K562 (cell line): ENCODE measurements at regions not wholly inside any gene's neighbourhood (a gene's known extent, or its start where the extent isn't known, plus 50 kb on each side); places are given as distances from the start of the nearest gene placed in this dataset.

Experiments
- ATAC-seq: fragments of 200-7000 bp; cut with Tn5 transposase; 3 replicates; pipeline ENCODE4 v1.9.1; 2020; ENCODE audit warnings: moderate library complexity
- BruUV-seq: library from RNA; stranded (reverse); fragments of 400-500 nt; replicated peaks from 2 replicates; lab custom pipeline; 2021; lab: Mats Ljungman, UMichigan
- CTCF ChIA-PET: fragments of 300-600 bp; formaldehyde crosslinking; extraction: SDS; loops from one replicate; lab custom pipeline; 2021; ENCODE audit warnings: low intra/inter-chr PET ratio; lab: Yijun Ruan, JAX
- POLR2A ChIA-PET: fragments of 300-600, 350-650 bp; sonication (Branson Sonifier 250); formaldehyde crosslinking; extraction: SDS; loops from one replicate; lab custom pipeline; 2021; ENCODE audit warnings: antibody characterized with exemption, inconsistent platforms; lab: Yijun Ruan, JAX
- DNase-seq, 4 experiments: peaks; one replicate each; pipeline versions ENCODE4 v3.0.0 to v3.0.0-alpha.2; 2011 to 2018; ENCODE audit warnings: low spot score in 3 of 4, mixed read lengths in 3 of 4; ENCODE audit errors: extremely low read depth in 1 of 4
- FAIRE-seq: peaks from 2 replicates; lab custom pipeline; 2011; peaks lifted over from hg19 to GRCh38; lab: Jason Lieb, UNC
- H2AFZ ChIP-seq: 2 replicates; pipeline ENCODE4 v1.6.0; 2011; ENCODE audit warnings: low read depth, low read length, control low read depth, inconsistent platforms
- H3K27ac ChIP-seq: fragments of 200-600 bp; 3 replicates; pipeline ENCODE4 v1.8.0; 2011; ENCODE audit warnings: low read depth, mild to moderate bottlenecking, control low read depth, inconsistent platforms, low read length, moderate library complexity, mixed read lengths; ENCODE audit errors: extremely low read depth
- H3K27me3 ChIP-seq, 2 experiments: fragments of 300-600 bp in 1 of 2; 2 replicates in 1 of 2; 3 replicates in 1 of 2; pipeline versions ENCODE4 v1.6.0 to v1.8.0; 2011; ENCODE audit warnings: inconsistent platforms in 2 of 2, low read length in 2 of 2, mild to moderate bottlenecking in 1 of 2, mixed read lengths in 1 of 2, moderate library complexity in 1 of 2; ENCODE audit not compliant: control insufficient read depth in 2 of 2, insufficient read depth in 2 of 2
- H3K36me3 ChIP-seq: fragments of 300-600 bp; 3 replicates; pipeline ENCODE4 v1.8.0; 2011; ENCODE audit warnings: mild to moderate bottlenecking, low read length, inconsistent platforms; ENCODE audit not compliant: control insufficient read depth, insufficient read depth
- H3K4me1 ChIP-seq, 2 experiments: fragments of 200-600 bp in 1 of 2; replicated peaks in 1 of 2; 2 replicates in 1 of 2; 3 replicates in 1 of 2; pipeline versions ENCODE4 v1.5.1 to v1.8.0; 2011; ENCODE audit warnings: inconsistent platforms in 2 of 2, low read length in 2 of 2, mild to moderate bottlenecking in 1 of 2, mixed read lengths in 1 of 2, moderate library complexity in 1 of 2; ENCODE audit not compliant: control insufficient read depth in 2 of 2, insufficient read depth in 2 of 2
- H3K4me2 ChIP-seq: 2 replicates; pipeline ENCODE4 v1.6.1; 2011; ENCODE audit warnings: low read length, control low read depth, inconsistent platforms, mixed read lengths; ENCODE audit not compliant: insufficient read depth
- H3K4me3 ChIP-seq: fragments of 200-600 bp; sonication (generic), shearing (Covaris generic); 2 replicates; pipeline ENCODE4 v1.5.1; 2016; ENCODE audit warnings: control low read depth, inconsistent platforms
- H3K79me2 ChIP-seq: fragments of 200-600 bp; 3 replicates; pipeline ENCODE4 v1.8.0; 2011; ENCODE audit warnings: low read length, inconsistent platforms; ENCODE audit not compliant: control insufficient read depth, insufficient read depth
- H3K9ac ChIP-seq, 2 experiments: 2 replicates each; pipeline versions ENCODE4 v1.6.0 to v1.6.1; 2011; ENCODE audit warnings: low read depth in 2 of 2, low read length in 2 of 2, control low read depth in 1 of 2, inconsistent platforms in 1 of 2, mild to moderate bottlenecking in 1 of 2, mixed read lengths in 1 of 2; ENCODE audit not compliant: insufficient read depth in 1 of 2
- H3K9me1 ChIP-seq: one replicate; pipeline ENCODE4 v1.6.0; 2011; ENCODE audit warnings: inconsistent platforms, mild to moderate bottlenecking, low read length, moderate library complexity; ENCODE audit not compliant: control insufficient read depth, insufficient read depth
- H3K9me3 ChIP-seq: replicated peaks from 2 replicates; pipeline ENCODE4 v1.5.1; 2011; ENCODE audit warnings: low read depth, low read length, inconsistent platforms; ENCODE audit not compliant: control insufficient read depth, insufficient read depth
- H4K20me1 ChIP-seq: replicated peaks from 2 replicates; pipeline ENCODE4 v1.6.1; 2011; ENCODE audit warnings: low read length, inconsistent platforms, mixed read lengths; ENCODE audit not compliant: control insufficient read depth, insufficient read depth
- ADNP ChIP-seq: fragments of 200-800 bp; sonication (Bioruptor generic); IDR thresholded peaks from 2 replicates; pipeline ENCODE4 v1.6.1; 2016; ENCODE audit warnings: missing genetic modification characterization, missing compliant biosample characterization
- ASH1L ChIP-seq: fragments of 450-650 bp; IDR thresholded peaks from 2 replicates; pipeline ENCODE4 v1.6.1; 2018; ENCODE audit warnings: borderline replicate concordance, mild to moderate bottlenecking, low read depth; ENCODE audit not compliant: partially characterized antibody
- FOXJ2 ChIP-seq: fragments of 200-800 bp; sonication (Bioruptor generic); IDR thresholded peaks from 2 replicates; pipeline ENCODE4 v1.6.1; 2016; ENCODE audit warnings: missing genetic modification characterization, missing compliant biosample characterization
- KLF1 ChIP-seq: fragments of 450-650 bp; IDR thresholded peaks from 2 replicates; pipeline ENCODE4 v1.6.1; 2016; ENCODE audit warnings: missing genetic modification characterization, missing compliant biosample characterization
- MECOM ChIP-seq: fragments of 250-450 bp; sonication (Bioruptor Pico); IDR thresholded peaks from 2 replicates; pipeline ENCODE4 v1.8.0; 2022; ENCODE audit warnings: inconsistent platforms
- NCOA1 ChIP-seq: fragments of 450-650 bp; IDR thresholded peaks from 2 replicates; pipeline ENCODE4 v1.6.1; 2016; ENCODE audit warnings: low read depth
- ZBTB1 ChIP-seq: sonication (generic); formaldehyde crosslinking; IDR thresholded peaks from 2 replicates; pipeline ENCODE4 v1.8.1; 2023; ENCODE audit warnings: missing genetic modification reagents, low read depth, mild to moderate bottlenecking, borderline replicate concordance
- ZNF24 ChIP-seq: fragments of 450-650 bp; IDR thresholded peaks from 2 replicates; pipeline ENCODE4 v1.6.1; 2016
- WGBS: fragments of 100-300 bp; shearing (Covaris generic); methylation state at CpG from one replicate; pipeline ENCODE4 v1.1.6; 2016; ENCODE audit warnings: low coverage, mixed read lengths; ENCODE audit not compliant: insufficient coverage; ENCODE audit errors: missing lambda C conversion rate; 5-methylcytosine and 5-hydroxymethylcytosine counted together
- in situ Hi-C: fragments of 300-500 bp; cut with MboI; formaldehyde crosslinking; loops from 4 replicates; pipeline ENCODE4 v1.15.0; 2018; ENCODE audit warnings: inconsistent platforms, mixed read lengths
- intact Hi-C: fragments of 100-400 bp; cut with micrococcal nuclease; formaldehyde crosslinking; loops from 2 replicates; pipeline ENCODE4 v1.14.2; 2022
- TF ChIP-seq, protein P1 (sequence below): fragments of 450-650 bp; formaldehyde crosslinking; IDR thresholded peaks from 2 replicates; pipeline ENCODE4 v1.4.0; 2020; ENCODE audit warnings: mild to moderate bottlenecking, moderate library complexity
- TF ChIP-seq, protein P2 (sequence below): fragments of 450-650 bp; IDR thresholded peaks from 2 replicates; pipeline ENCODE4 v1.7.0; 2016; ENCODE audit warnings: borderline replicate concordance
- TF ChIP-seq, protein P3 (sequence below): fragments of 450-650 bp; IDR thresholded peaks from 2 replicates; pipeline ENCODE4 v1.7.1; 2018; ENCODE audit warnings: mild to moderate bottlenecking, low read depth; ENCODE audit not compliant: partially characterized antibody
- TF ChIP-seq, protein P4 (sequence below): fragments of 200-400 bp; formaldehyde crosslinking; IDR thresholded peaks from 2 replicates; pipeline ENCODE4 v1.6.1; 2017; ENCODE audit warnings: mild to moderate bottlenecking, low read depth, low read length, moderate library complexity

DNA sequence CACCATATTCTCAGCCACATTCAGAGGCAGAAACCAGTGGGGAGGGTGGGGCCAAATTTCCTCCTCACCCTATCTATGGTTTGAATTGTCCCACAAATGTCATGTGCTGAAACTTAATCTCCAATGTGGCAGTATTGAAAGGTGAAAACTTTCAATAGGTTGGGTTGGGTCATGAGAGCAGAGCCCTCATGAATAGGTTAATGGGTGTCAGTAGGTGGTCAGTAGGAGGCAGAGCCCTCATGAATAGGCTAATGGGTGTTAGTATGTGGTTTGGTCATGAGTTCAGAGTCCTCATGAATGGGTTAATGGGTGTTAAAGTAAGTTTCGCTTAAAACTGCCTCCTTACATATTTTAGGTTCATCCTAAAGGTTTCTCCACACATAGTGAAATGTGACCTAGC, 170.0 kb downstream of the FCRL5 start (continued):
- TF ChIP-seq, protein P1, sequence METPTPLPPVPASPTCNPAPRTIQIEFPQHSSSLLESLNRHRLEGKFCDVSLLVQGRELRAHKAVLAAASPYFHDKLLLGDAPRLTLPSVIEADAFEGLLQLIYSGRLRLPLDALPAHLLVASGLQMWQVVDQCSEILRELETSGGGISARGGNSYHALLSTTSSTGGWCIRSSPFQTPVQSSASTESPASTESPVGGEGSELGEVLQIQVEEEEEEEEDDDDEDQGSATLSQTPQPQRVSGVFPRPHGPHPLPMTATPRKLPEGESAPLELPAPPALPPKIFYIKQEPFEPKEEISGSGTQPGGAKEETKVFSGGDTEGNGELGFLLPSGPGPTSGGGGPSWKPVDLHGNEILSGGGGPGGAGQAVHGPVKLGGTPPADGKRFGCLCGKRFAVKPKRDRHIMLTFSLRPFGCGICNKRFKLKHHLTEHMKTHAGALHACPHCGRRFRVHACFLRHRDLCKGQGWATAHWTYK (CRISPR knock-in tag), result no peak
- TF ChIP-seq, protein P2, sequence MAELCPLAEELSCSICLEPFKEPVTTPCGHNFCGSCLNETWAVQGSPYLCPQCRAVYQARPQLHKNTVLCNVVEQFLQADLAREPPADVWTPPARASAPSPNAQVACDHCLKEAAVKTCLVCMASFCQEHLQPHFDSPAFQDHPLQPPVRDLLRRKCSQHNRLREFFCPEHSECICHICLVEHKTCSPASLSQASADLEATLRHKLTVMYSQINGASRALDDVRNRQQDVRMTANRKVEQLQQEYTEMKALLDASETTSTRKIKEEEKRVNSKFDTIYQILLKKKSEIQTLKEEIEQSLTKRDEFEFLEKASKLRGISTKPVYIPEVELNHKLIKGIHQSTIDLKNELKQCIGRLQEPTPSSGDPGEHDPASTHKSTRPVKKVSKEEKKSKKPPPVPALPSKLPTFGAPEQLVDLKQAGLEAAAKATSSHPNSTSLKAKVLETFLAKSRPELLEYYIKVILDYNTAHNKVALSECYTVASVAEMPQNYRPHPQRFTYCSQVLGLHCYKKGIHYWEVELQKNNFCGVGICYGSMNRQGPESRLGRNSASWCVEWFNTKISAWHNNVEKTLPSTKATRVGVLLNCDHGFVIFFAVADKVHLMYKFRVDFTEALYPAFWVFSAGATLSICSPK, result no peak
- TF ChIP-seq FOXJ2, result no peak
- TF ChIP-seq, all 486 proteins: peak for 0

DNA sequence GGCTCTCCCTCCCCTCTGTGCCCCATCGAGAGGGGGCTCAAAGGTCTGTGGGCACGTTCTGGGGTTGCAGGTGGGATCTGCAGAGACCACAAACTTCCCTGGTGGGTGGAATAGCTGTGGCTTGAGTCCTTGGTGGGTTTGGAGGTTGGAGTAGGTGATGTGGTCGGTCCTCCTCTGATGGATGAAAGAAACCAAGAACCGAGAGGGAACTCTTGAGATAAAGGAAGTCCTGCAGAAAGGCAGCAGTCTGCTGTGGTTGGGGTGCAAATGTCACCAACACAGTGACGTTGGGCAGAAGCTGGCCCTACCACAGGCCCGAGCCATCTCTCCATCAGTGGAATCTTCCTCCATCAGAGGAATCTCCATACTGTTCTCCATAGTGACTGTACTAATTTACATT, 171.8 kb downstream of the FCRL5 start:
- H3K27ac ChIP-seq, result no peak overlapping the region
- H3K4me3 ChIP-seq, result no peak overlapping the region
- peaks cover 3 to 14% of the 10 kb centered on the region in 2 experiments; a peak in 4 of 5 replicates for H3K4me1 ChIP-seq
- H3K27me3 ChIP-seq, result peaks cover 0 to 12% of the 10 kb centered on the region in 2 experiments; a peak in 2 of 5 replicates
- no peaks in the 10 kb centered on the region for H4K20me1 ChIP-seq
- no peaks in the 10 kb centered on the region for H3K79me2 ChIP-seq
- no peaks in the 10 kb centered on the region for H3K36me3 ChIP-seq
- CTCF ChIA-PET, result no interaction called here
- 5% methylated on average over 6 of the region's 6 CpGs for WGBS
- no peak overlapping the region for H2AFZ ChIP-seq
- H3K9me3 ChIP-seq, result no peaks in the 10 kb centered on the region
- no peak for DNase-seq
- H3K4me2 ChIP-seq, result no peak overlapping the region
- BruUV-seq, result no TSS peak
- in situ Hi-C loops (no loop called here), intact Hi-C loops (no loop called here)
- ATAC-seq, result no peak
- POLR2A ChIA-PET, result interaction anchor here (0.6 to 1.8 kb wide), 4 partner anchors 11 to 290 kb away, joined by 3 to 6 read pairs (median 4); no protein-coding TSS in a partner anchor
- no peaks in the 10 kb centered on the region for H3K9me1 ChIP-seq
- no peak overlapping the region for H3K9ac ChIP-seq
- no peak for FAIRE-seq
- TF ChIP-seq, protein P3, sequence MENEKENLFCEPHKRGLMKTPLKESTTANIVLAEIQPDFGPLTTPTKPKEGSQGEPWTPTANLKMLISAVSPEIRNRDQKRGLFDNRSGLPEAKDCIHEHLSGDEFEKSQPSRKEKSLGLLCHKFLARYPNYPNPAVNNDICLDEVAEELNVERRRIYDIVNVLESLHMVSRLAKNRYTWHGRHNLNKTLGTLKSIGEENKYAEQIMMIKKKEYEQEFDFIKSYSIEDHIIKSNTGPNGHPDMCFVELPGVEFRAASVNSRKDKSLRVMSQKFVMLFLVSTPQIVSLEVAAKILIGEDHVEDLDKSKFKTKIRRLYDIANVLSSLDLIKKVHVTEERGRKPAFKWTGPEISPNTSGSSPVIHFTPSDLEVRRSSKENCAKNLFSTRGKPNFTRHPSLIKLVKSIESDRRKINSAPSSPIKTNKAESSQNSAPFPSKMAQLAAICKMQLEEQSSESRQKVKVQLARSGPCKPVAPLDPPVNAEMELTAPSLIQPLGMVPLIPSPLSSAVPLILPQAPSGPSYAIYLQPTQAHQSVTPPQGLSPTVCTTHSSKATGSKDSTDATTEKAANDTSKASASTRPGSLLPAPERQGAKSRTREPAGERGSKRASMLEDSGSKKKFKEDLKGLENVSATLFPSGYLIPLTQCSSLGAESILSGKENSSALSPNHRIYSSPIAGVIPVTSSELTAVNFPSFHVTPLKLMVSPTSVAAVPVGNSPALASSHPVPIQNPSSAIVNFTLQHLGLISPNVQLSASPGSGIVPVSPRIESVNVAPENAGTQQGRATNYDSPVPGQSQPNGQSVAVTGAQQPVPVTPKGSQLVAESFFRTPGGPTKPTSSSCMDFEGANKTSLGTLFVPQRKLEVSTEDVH, result no peak
- TF ChIP-seq KLF1 (tag) (no peak), MECOM (no peak), ZNF24 (no peak), NCOA1 (no peak), ASH1L (no peak), ADNP (tag) (no peak), ZBTB1 (CRISPR knock-in tag) (no peak)
- TF ChIP-seq, protein P4, sequence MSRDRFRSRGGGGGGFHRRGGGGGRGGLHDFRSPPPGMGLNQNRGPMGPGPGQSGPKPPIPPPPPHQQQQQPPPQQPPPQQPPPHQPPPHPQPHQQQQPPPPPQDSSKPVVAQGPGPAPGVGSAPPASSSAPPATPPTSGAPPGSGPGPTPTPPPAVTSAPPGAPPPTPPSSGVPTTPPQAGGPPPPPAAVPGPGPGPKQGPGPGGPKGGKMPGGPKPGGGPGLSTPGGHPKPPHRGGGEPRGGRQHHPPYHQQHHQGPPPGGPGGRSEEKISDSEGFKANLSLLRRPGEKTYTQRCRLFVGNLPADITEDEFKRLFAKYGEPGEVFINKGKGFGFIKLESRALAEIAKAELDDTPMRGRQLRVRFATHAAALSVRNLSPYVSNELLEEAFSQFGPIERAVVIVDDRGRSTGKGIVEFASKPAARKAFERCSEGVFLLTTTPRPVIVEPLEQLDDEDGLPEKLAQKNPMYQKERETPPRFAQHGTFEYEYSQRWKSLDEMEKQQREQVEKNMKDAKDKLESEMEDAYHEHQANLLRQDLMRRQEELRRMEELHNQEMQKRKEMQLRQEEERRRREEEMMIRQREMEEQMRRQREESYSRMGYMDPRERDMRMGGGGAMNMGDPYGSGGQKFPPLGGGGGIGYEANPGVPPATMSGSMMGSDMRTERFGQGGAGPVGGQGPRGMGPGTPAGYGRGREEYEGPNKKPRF, result no peak
